SH-SY5Y (cell line): ENCODE measurements at regions not wholly inside any gene's neighbourhood (a gene's known extent, or its start where the extent isn't known, plus 50 kb on each side); places are given as distances from the start of the nearest gene placed in this dataset.

Experiments
- GATA2 ChIP-seq: IDR thresholded peaks from 2 replicates; pipeline ENCODE4 v1.6.1; 2011; ENCODE audit warnings: mild to moderate bottlenecking, low read depth, low read length
- GATA3 ChIP-seq: IDR thresholded peaks from 2 replicates; pipeline ENCODE4 v1.6.1; 2011; ENCODE audit warnings: low read depth, mild to moderate bottlenecking, low read length, moderate library complexity

DNA sequence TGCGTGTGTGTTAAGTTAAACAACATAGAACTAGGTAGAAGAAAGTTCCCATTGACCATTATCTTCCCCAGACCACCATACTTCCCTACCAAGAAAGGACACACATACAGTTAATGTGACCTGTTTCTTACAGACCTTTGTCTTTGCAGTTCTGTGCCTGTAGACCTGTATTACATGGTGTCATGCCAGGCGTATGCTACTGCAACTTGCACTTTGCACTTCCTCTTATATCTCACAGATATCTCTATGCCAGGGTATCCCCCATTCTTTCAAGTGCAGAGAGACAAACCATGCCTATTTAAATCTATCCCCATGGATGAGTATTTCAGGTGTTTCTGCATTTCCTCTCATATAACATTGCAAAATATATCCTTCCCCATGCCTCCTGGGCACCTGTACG is 136.8 kb upstream of the PKDCC start:
- TF ChIP-seq GATA3 (no peak), GATA2 (no peak)
